GM23338 (cell line): ENCODE measurements at regions not wholly inside any gene's neighbourhood (a gene's known extent, or its start where the extent isn't known, plus 50 kb on each side); places are given as distances from the start of the nearest gene placed in this dataset.

Experiments
- ATAC-seq: fragments of 200-7000 bp; cut with Tn5 transposase; 3 replicates; pipeline ENCODE4 v1.9.1; 2020
- DNase-seq: peaks from one replicate; pipeline ENCODE4 v3.0.0-alpha.2; 2015; ENCODE audit warnings: low spot score
- H2AFZ ChIP-seq: fragments of 200-600 bp; sonication (generic); 2 replicates; pipeline ENCODE4 v1.8.0; 2016; ENCODE audit warnings: antibody characterized with exemption, mild to moderate bottlenecking, moderate library complexity
- H3F3A ChIP-seq: fragments of 200-600 bp; sonication (generic); replicated peaks from 2 replicates; pipeline ENCODE4 v1.8.0; 2017; ENCODE audit warnings: antibody characterized with exemption, mixed run types, low read depth
- H3K27ac ChIP-seq: fragments of 200-600 bp; sonication (generic); 2 replicates; pipeline ENCODE4 v1.6.1; 2016; ENCODE audit warnings: low read depth
- H3K27me3 ChIP-seq: fragments of 200-600 bp; sonication (generic); 2 replicates; pipeline ENCODE4 v1.8.0; 2016; ENCODE audit warnings: mild to moderate bottlenecking, mixed run types, moderate library complexity; ENCODE audit not compliant: insufficient read depth
- H3K36me3 ChIP-seq: fragments of 200-600 bp; sonication (generic); 2 replicates; pipeline ENCODE4 v1.8.0; 2016; ENCODE audit warnings: mild to moderate bottlenecking; ENCODE audit not compliant: insufficient read depth
- H3K4me1 ChIP-seq: fragments of 200-600 bp; sonication (generic); 2 replicates; pipeline ENCODE4 v1.8.0; 2016; ENCODE audit warnings: mild to moderate bottlenecking, moderate library complexity; ENCODE audit not compliant: insufficient read depth
- H3K4me2 ChIP-seq: fragments of 200-600 bp; sonication (generic); 2 replicates; pipeline ENCODE4 v1.7.1; 2017; ENCODE audit warnings: mixed run types
- H3K4me3 ChIP-seq: fragments of 200-600 bp; sonication (generic); 2 replicates; pipeline ENCODE4 v1.6.1; 2016; ENCODE audit warnings: mixed run types
- H3K79me2 ChIP-seq: fragments of 200-600 bp; sonication (generic); replicated peaks from 2 replicates; pipeline ENCODE4 v1.8.0; 2017; ENCODE audit warnings: mild to moderate bottlenecking; ENCODE audit not compliant: insufficient read depth
- H3K9me2 ChIP-seq: fragments of 200-600 bp; sonication (generic); 2 replicates; pipeline ENCODE4 v1.8.0; 2017; ENCODE audit not compliant: insufficient read depth
- H4K20me1 ChIP-seq: fragments of 200-600 bp; sonication (generic); replicated peaks from 2 replicates; pipeline ENCODE4 v1.8.0; 2017; ENCODE audit warnings: mild to moderate bottlenecking; ENCODE audit not compliant: insufficient read depth
- H3K27ac Mint-ChIP-seq: 2 replicates; pipeline ENCODE4 v1.8.0; 2020; ENCODE audit warnings: inconsistent platforms, mild to moderate bottlenecking, moderate library complexity, mixed read lengths
- H3K27me3 Mint-ChIP-seq: 3 replicates; pipeline ENCODE4 v1.8.0; 2022; ENCODE audit warnings: low read depth, mild to moderate bottlenecking, moderate library complexity, mixed read lengths, inconsistent platforms; ENCODE audit not compliant: insufficient read depth, poor library complexity
- H3K36me3 Mint-ChIP-seq: 3 replicates; pipeline ENCODE4 v1.8.0; 2021; ENCODE audit warnings: low read depth, mild to moderate bottlenecking, inconsistent platforms, moderate library complexity, mixed read lengths
- H3K4me1 Mint-ChIP-seq: 3 replicates; pipeline ENCODE4 v1.8.0; 2020; ENCODE audit warnings: mild to moderate bottlenecking, inconsistent platforms, mixed read lengths
- H3K4me3 Mint-ChIP-seq: 3 replicates; pipeline ENCODE4 v1.8.0; 2021; ENCODE audit warnings: moderate library complexity, mild to moderate bottlenecking, inconsistent platforms, mixed read lengths
- H3K9me3 Mint-ChIP-seq: 3 replicates; pipeline ENCODE4 v1.8.0; 2020; ENCODE audit warnings: moderate library complexity, mild to moderate bottlenecking, inconsistent platforms, mixed read lengths
- CREB1 ChIP-seq: fragments of 250-450 bp; sonication (Bioruptor Pico); IDR thresholded peaks from 2 replicates; pipeline ENCODE4 v1.5.0; 2020; ENCODE audit warnings: low read depth, mild to moderate bottlenecking, moderate library complexity
- CTCF ChIP-seq, 2 experiments: fragments of 200-600 bp in 1 of 2; sonication (generic) in 1 of 2; conservative IDR thresholded peaks; 2 replicates each; pipeline versions ENCODE4 v1.5.1 to v1.6.1; 2016 to 2017; ENCODE audit warnings: antibody characterized with exemption in 2 of 2, low read depth in 2 of 2, mild to moderate bottlenecking in 2 of 2, moderate library complexity in 1 of 2
- EZH2phosphoT487 ChIP-seq: fragments of 200-600 bp; sonication (generic); IDR thresholded peaks from one replicate; pipeline ENCODE4 v1.8.1; 2018; ENCODE audit warnings: antibody characterized with exemption; ENCODE audit not compliant: unreplicated experiment
- JUNB ChIP-seq: IDR thresholded peaks from one replicate; pipeline ENCODE4 v1.6.1; 2016; ENCODE audit warnings: antibody characterized with exemption; ENCODE audit not compliant: unreplicated experiment
- NANOG ChIP-seq: IDR thresholded peaks from 2 replicates; pipeline ENCODE4 v1.6.1; 2016; ENCODE audit warnings: antibody characterized with exemption, borderline replicate concordance
- REST ChIP-seq: IDR thresholded peaks from one replicate; pipeline ENCODE4 v1.6.1; 2018; ENCODE audit warnings: antibody characterized with exemption; ENCODE audit not compliant: unreplicated experiment
- STAT1 ChIP-seq: IDR thresholded peaks from one replicate; pipeline ENCODE4 v1.6.1; 2016; ENCODE audit warnings: antibody characterized with exemption; ENCODE audit not compliant: unreplicated experiment
- ZNF331 ChIP-seq: fragments of 250-450 bp; sonication (Bioruptor Pico); IDR thresholded peaks from 2 replicates; pipeline ENCODE4 v1.5.0; 2020; ENCODE audit warnings: low read depth, mild to moderate bottlenecking, moderate library complexity
- TF ChIP-seq, protein P1 (sequence below): IDR thresholded peaks from 2 replicates; pipeline ENCODE4 v1.6.1; 2016; ENCODE audit warnings: antibody characterized with exemption

GRCh38 chr6:85118233-85118632 is 331.6 kb upstream of the NT5E start:
- no peaks in the 10 kb centered on the region for H3K36me3 Mint-ChIP-seq
- Histone ChIP-seq H2AFZ (no peak overlapping the region), H3K4me1 (peaks cover 6% of the 10 kb centered on the region), H3F3A (0 out of 2 replicates have a peak, but pooled peaks cover 4% of the 10 kb centered on the region), H3K4me3 (no peak overlapping the region), H3K36me3 (no peaks in the 10 kb centered on the region), H3K27me3 (no peaks in the 10 kb centered on the region), H3K79me2 (no peaks in the 10 kb centered on the region), H4K20me1 (no peaks in the 10 kb centered on the region), H3K4me2 (no peak overlapping the region), H3K9me2 (peaks cover 3% of the 10 kb centered on the region; the same call in 1 of the 2 replicates), H3K27ac (no peak overlapping the region)
- no peaks in the 10 kb centered on the region for H3K9me3 Mint-ChIP-seq
- H3K27ac Mint-ChIP-seq = no peak overlapping the region
- DNase-seq (peak; percentile 50), ATAC-seq (peak; percentile 59)
- TF ChIP-seq, protein P1, sequence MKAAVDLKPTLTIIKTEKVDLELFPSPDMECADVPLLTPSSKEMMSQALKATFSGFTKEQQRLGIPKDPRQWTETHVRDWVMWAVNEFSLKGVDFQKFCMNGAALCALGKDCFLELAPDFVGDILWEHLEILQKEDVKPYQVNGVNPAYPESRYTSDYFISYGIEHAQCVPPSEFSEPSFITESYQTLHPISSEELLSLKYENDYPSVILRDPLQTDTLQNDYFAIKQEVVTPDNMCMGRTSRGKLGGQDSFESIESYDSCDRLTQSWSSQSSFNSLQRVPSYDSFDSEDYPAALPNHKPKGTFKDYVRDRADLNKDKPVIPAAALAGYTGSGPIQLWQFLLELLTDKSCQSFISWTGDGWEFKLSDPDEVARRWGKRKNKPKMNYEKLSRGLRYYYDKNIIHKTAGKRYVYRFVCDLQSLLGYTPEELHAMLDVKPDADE = no peak
- TF ChIP-seq JUNB = no peak
- peak; percentile 62 to 90 for TF ChIP-seq CTCF (conservative IDR thresholded peaks at IDR 0.05; ENCODE audit: low read depth in 2 of 2)
- TF ChIP-seq STAT1 = no peak
- no peak for TF ChIP-seq NANOG
- TF ChIP-seq EZH2phosphoT487 = no peak
- TF ChIP-seq ZNF331 (CRISPR knock-in tag) = no peak
- TF ChIP-seq CREB1 (CRISPR knock-in tag) = no peak
- no peak overlapping the region for H3K4me3 Mint-ChIP-seq
- peaks cover 5% of the 10 kb centered on the region for H3K27me3 Mint-ChIP-seq
- H3K4me1 Mint-ChIP-seq = peaks cover 11% of the 10 kb centered on the region

- no peak overlapping the region for H3K4me3 ChIP-seq
- H3K4me2 ChIP-seq = no peak overlapping the region
- Mint-ChIP-seq H3K27ac (no peak overlapping the region), H3K4me1 (peaks cover 18% of the 10 kb centered on the region), H3K9me3 (no peaks in the 10 kb centered on the region), H3K36me3 (no peaks in the 10 kb centered on the region), H3K4me3 (no peak overlapping the region), H3K27me3 (peaks cover 5% of the 10 kb centered on the region)
- DNase-seq (no peak), ATAC-seq (no peak)
- peak overlapping the region; percentile 28; the same call in 1 of the 2 replicates for H2AFZ ChIP-seq
- H3K36me3 ChIP-seq = no peaks in the 10 kb centered on the region
- peaks cover 20% of the 10 kb centered on the region for H3K4me1 ChIP-seq
- no peak overlapping the region for H3K27ac ChIP-seq
- no peaks in the 10 kb centered on the region for H3K9me2 ChIP-seq
- no peaks in the 10 kb centered on the region for H3K27me3 ChIP-seq
- TF ChIP-seq REST = no peak
- no peaks in the 10 kb centered on the region for H4K20me1 ChIP-seq
- H3F3A ChIP-seq = 0 out of 2 replicates have a peak, but pooled peaks cover 4% of the 10 kb centered on the region
- no peaks in the 10 kb centered on the region for H3K79me2 ChIP-seq
These were observed 333.4 kb upstream of the NT5E start for GRCh38 chr6:85116475-85116874.
